ENCODE measurements at regions not wholly inside any gene's neighbourhood (a gene's known extent, or its start where the extent isn't known, plus 50 kb on each side); places are given as distances from the start of the nearest gene placed in this dataset.

GRCh38 chr11:47914743-47915142 is 65.6 kb upstream of the PTPRJ start:
- intact Hi-C loops (cut with DNase I): no loop called here
- Histone ChIP-seq H3K27me3 (no peaks in the 10 kb centered on the region), H3K27ac (peak overlapping the region in 1 of 3 donors; percentile 27), H3K4me1 (peaks cover 28 to 43% of the 10 kb centered on the region in 2 donors), H3K36me3 (no peaks in the 10 kb centered on the region), H3K4me3 (replicated peaks in 1 of 3) (no peak overlapping the region), H3K9me3 (no peaks in the 10 kb centered on the region)
- TF ChIP-seq POLR2A (IDR thresholded peaks at IDR 0.05): no peak
- TF ChIP-seq, protein P1, sequence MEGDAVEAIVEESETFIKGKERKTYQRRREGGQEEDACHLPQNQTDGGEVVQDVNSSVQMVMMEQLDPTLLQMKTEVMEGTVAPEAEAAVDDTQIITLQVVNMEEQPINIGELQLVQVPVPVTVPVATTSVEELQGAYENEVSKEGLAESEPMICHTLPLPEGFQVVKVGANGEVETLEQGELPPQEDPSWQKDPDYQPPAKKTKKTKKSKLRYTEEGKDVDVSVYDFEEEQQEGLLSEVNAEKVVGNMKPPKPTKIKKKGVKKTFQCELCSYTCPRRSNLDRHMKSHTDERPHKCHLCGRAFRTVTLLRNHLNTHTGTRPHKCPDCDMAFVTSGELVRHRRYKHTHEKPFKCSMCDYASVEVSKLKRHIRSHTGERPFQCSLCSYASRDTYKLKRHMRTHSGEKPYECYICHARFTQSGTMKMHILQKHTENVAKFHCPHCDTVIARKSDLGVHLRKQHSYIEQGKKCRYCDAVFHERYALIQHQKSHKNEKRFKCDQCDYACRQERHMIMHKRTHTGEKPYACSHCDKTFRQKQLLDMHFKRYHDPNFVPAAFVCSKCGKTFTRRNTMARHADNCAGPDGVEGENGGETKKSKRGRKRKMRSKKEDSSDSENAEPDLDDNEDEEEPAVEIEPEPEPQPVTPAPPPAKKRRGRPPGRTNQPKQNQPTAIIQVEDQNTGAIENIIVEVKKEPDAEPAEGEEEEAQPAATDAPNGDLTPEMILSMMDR (IDR thresholded peaks at IDR 0.05): no peak
- WGBS, 2 donors: 83 to 87% methylated on average over 7 of the region's 7 CpGs
- DNase-seq: no peak

DNA sequence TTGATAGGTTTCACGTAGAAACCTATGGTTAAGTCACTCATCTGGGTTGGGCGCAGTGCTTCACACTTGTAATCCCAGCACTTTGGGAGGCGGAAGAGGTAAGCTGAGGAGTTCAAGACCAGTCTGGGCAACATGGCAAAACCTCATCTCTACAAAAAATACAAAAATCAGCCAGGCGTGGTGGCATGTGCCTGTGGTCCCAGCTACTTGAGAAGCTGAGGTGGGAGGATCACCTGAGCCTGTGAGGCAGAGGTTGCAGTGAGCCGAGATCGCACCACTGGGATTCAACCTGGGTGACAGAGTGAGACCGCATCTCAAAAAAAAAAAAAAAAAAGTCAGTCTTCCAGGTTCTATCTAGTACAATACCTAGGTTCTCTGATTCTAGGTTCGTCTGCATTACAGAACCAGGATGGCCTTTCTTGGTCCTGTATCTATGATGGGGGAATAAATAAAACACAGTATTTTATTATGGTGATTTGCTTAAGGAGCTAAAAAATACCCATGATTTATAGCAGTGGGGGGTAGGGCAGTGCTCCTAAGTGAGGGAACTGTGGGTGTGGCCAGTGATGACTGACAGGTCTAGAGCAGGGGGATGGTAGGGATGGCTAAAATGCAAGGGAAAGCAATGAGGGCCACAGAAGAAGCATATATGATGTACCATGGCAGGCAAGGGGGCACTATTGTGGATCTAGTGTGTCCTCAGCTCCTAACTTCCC is 65.5 kb upstream of the NUP160 start:
- TF ChIP-seq POLR2A (IDR thresholded peaks at IDR 0.05): no peak
- TF ChIP-seq, protein P1 (IDR thresholded peaks at IDR 0.05): no peak
- no peaks in the 10 kb centered on the region for H3K9me3 ChIP-seq
- no peak overlapping the region for H3K4me3 ChIP-seq (replicated peaks in 1 of 3)
- 37 to 58% methylated on average over 8 of the region's 8 CpGs for WGBS, 2 donors
- intact Hi-C loops (cut with DNase I): no loop called here
- peak; percentile 84 to 85 for DNase-seq
- peak overlapping the region; percentile 26 to 38 (median 34) for H3K27ac ChIP-seq
- no peaks in the 10 kb centered on the region for H3K36me3 ChIP-seq
- no peaks in the 10 kb centered on the region for H3K27me3 ChIP-seq
- H3K4me1 ChIP-seq: peaks cover 20 to 33% of the 10 kb centered on the region in 2 donors

- WGBS, 2 donors: 55 to 68% methylated on average over 6 of the region's 6 CpGs
- Histone ChIP-seq H3K4me3 (replicated peaks in 1 of 3) (no peak overlapping the region), H3K27ac (no peak overlapping the region), H3K4me1 (peaks cover 14 to 34% of the 10 kb centered on the region in 2 donors), H3K36me3 (no peaks in the 10 kb centered on the region), H3K27me3 (no peaks in the 10 kb centered on the region), H3K9me3 (no peaks in the 10 kb centered on the region)
- DNase-seq: peak in 1 of 2 donors; percentile 26
- intact Hi-C loops (cut with DNase I): no loop called here
- TF ChIP-seq, protein P1 (IDR thresholded peaks at IDR 0.05): no peak
- no peak for TF ChIP-seq POLR2A (IDR thresholded peaks at IDR 0.05)
Measured at GRCh38 chr11:47912843-47913437, 64.8 kb upstream of the NUP160 start.

- no peak for TF ChIP-seq POLR2A (IDR thresholded peaks at IDR 0.05)
- TF ChIP-seq, protein P1 (IDR thresholded peaks at IDR 0.05): no peak
- no peak for DNase-seq
- Histone ChIP-seq H3K9me3 (no peaks in the 10 kb centered on the region), H3K36me3 (no peaks in the 10 kb centered on the region), H3K4me3 (replicated peaks in 1 of 3) (no peak overlapping the region), H3K27me3 (no peaks in the 10 kb centered on the region), H3K4me1 (peaks cover 0 to 24% of the 10 kb centered on the region in 2 donors), H3K27ac (no peak overlapping the region)
- intact Hi-C loops (cut with DNase I): no loop called here
- 97 to 100% methylated on average over 4 of the region's 4 CpGs for WGBS, 2 donors
Measured at GRCh38 chr11:47911149-47911548, 63.0 kb upstream of the NUP160 start.

DNA sequence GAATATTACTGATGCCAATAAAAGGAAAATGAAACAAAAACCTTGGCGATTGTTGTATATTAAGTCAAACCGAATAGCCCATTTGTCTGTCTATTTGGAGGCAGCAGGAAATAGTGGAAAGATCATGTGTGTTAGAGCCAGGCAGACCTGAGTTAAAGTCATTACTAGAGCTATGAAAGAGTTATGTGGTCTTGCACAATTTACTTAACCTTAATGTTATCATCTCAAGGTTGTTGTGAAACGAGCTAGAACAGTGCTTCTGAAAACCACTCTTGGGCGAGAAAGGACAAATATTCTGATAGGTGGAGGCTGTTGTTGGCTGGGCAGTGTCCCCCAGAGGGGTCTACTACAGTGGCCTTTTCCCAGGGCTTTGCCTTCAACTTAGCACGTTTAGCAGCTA is 60.0 kb upstream of the NUP160 start:
- WGBS, 2 donors: 43 to 54% methylated on average over 5 of the region's 5 CpGs
- peaks cover 0 to 13% of the 10 kb centered on the region in 2 donors for H3K4me1 ChIP-seq
- no peak overlapping the region for H3K4me3 ChIP-seq (replicated peaks in 1 of 3)
- H3K27me3 ChIP-seq: no peaks in the 10 kb centered on the region
- H3K9me3 ChIP-seq: no peaks in the 10 kb centered on the region
- intact Hi-C loops (cut with DNase I): no loop called here
- no peaks in the 10 kb centered on the region for H3K36me3 ChIP-seq
- TF ChIP-seq, protein P1 (IDR thresholded peaks at IDR 0.05): no peak
- no peak for TF ChIP-seq POLR2A (IDR thresholded peaks at IDR 0.05)
- DNase-seq: no peak
- no peak overlapping the region for H3K27ac ChIP-seq
